SIG-M5 treated with dmso at 0.1 percent for 504 hours (cell line): ENCODE measurements at regions not wholly inside any gene's neighbourhood (a gene's known extent, or its start where the extent isn't known, plus 50 kb on each side); places are given as distances from the start of the nearest gene placed in this dataset.

Source experiments
- DNase-seq: peaks from one replicate; lab custom pipeline; 2025; ENCODE audit not compliant: unreplicated experiment; lab: John Stamatoyannopoulos, UW

DNA sequence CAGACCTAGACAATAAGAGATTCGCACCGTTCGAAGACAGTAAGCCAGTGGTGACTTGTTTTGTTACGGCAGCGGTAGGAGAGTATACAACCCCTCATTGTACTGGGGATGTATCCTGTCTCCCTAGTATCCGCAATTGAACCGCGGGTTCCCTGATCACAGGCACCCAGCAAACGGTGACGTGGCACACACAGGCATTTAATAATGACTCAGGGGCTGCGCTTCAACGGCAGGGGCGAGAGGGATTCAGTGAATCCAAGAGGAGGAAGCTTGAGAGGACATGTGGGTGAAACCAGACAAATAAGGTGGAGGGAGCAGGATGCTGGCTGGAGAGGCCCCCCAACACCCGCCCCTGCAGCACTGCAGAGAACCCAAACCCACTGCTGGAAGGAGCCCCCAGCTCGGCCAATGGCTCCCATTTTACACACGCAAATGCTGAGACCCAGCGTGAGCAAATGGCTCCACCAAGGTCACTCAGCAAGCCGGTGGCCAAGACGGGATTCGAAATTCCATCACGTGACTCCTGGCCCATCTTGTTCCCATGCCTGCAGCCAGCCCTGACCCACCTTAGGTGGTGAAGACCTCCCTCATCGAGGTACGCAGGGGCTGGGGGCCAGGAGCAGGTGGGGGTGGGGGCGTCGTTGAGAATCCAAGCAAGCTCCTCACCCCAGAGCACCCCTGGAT, 149.9 kb downstream of the SYF2 start:
- no peak for DNase-seq

DNA sequence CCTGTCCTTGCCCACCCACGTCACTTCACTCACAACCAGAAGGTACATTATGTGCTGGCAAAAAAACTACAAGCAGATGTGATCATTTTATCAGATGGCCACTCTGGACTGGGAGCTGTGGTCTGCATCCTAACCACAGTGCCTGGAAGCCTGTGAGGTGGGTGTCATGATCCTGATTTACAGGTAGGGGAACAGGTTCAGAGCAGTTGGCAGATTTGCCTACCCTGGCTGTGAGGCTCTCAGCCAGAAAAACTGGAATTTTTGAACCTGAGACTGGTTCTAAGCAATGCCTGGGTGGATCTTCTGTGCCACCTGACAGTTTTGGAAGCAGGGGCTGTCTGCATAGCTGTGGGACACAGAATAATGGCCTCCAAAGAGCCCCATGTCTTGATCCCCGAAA, 150.8 kb downstream of the SYF2 start:
- no peak for DNase-seq

DNA sequence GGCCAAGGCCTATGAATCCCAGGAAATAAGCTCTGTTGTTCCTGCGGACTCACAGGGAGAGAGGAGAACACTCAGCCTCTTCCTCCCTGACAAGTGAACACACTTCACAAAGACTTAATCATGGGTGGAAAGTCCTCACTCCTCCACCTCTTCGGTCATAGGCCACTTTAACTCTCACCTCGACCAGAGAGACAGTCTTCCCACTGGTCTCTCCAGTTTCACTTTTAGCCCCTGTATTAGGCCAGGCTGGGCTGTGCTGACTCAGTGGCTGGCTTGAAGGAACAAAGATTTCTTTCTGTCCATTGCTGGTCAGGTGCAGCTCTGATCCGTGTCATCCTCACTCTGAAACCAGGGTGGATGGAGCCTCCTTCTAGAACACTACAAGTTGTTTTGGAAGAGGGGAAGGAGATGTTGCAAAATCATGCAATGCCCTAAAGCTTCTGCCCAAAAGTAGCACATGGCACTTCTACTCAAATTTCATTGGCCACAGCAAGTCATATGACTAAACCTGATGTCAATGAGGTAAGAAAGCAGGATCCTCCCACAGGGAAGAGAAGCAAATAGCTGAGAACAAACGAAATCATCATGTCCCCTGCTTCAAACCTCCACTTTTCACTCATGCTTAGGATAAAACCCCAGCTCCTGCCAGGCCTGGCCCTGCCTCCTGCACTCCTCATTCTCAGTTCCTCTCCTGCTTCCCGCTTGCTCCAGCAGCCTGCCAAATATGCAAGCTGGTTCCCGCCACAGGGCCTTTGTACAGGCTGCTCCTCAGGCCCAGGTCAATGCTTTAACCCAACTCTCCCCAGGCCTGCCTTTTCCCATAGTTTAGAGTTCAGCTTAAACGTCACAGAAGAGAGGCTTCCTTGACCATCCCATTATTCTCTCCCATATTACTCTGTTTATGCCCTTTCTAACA, 150.5 kb upstream of the RUNX3 start:
- peak; percentile 62 for DNase-seq

DNA sequence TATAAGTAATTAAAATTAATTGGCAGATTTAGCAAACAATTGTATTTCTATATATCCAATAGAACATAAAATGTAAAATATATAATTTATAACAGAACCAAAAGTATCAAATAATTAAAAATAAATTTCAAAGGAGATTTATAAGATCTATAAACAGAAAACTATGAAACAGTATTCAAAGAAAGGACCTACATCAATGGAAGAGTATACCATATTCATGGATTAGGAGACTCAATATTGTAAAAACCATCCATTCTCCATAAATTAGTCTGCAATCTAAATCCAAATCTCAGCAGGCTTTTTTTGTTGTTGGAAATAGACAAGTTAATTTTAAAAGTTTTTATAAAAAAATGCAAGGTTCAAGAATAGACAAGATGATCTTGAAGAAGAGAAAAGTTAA, 149.0 kb upstream of the RUNX3 start:
- no peak for DNase-seq

DNA sequence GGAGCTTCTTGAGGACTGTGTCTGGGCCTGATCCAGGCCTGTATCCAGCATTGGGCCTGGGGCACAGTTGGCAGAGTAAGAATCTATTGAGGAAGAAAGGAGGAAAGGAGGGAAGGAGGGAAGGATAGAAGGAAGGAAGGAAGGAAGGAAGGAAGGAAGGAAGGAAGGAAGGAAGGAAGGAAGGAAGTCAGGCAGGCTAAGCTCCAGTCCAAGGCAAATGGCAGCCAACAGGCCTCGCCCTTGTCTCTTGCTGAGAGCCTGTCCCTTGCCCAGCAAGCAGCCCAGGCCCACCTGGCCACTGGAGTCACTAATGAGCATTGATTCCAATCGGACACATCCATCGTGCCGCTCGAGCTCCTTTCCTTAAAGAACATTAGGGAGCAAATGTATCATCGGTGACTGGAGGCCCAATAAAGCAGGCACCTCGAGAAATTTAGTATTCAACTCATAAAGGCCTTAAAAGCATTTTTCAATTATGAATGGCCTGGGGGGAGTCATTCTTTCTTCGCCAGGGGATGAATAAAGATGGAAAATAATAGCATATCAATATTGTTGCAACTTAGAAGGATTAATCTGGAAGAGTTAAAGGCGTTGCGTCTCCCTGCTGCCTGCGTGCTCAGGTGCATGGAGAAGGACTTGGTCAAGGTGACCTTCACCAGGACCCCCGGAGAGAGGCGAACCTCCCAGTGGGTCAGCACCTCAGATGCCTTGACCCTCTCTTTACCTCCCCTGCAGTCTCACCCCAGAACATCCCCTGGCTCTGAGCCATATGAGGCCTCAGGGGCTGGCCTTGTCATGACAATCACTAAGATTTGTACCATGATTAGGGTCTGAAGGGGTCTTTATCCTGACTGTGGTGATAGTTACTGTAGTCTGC, 144.5 kb upstream of the RUNX3 start:
- no peak for DNase-seq

DNA sequence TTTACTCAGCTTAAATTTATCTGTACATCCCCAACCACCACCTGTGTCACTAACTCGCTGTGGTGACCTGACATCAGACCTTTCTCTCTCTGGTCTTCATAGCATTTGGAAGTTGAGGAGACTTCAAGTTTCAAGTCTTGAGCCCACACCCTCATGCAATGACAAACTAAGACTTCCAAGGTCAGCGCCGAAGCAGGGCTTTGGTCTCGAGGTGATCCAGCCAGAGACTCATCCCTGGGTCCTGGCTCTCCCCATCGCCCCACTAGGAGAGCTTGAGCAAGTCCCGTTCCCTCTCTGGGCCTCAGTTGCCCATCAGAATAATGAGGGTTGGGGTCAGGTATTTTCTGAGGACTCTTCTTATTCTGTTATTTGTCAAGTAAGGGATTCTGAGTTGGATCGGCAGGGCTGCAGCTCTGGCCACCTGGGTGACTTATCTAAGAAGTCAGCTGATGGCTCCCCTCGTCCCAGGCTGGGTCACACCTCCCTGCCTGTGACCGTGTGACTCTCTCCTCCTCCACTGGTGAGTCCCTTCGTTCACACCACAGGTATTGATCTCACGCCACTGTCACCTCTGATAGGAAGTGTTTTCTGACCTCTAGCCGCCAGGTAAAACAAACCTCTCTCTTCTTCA, 143.7 kb upstream of the RUNX3 start:
- DNase-seq: no peak

DNA sequence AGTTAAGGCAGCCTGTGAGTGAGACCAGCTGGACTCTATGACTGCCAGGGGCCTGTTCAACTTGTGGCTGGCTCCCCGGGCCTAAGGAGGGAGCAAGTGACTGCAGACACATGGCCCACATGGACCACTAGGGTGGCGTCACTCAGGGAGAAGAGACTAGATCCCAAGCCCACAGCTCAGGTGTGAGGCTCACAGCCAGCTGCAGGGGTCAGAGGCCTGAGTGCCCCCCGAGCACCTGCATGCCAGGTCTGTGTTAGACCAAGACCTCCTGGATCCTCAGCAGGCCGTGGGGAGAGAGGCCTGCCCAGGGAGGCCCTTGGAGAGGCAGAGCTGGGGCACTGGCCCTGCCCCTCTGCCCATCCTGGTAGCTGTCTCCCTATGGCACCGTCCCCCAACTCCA, 142.4 kb upstream of the RUNX3 start:
- no peak for DNase-seq

DNA sequence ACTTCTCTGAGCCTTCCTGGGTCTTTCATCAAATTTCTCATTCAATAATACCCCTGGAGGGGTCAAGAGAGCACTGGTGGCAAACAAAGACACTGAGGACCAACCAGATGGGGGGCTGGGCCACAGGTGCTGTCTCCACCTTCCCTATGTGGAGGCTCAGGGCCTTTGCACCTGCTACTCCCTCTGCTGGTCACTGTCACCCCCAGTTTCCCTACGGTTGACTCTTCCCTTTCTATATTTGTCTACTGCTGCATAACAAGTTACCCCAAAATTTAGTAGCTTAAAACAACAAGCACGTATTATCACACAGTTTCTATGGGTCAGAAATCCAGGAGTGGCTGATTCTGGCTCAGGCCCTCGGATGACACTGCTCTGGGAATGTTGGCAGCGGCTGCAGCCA, 138.8 kb upstream of the RUNX3 start:
- no peak for DNase-seq

DNA sequence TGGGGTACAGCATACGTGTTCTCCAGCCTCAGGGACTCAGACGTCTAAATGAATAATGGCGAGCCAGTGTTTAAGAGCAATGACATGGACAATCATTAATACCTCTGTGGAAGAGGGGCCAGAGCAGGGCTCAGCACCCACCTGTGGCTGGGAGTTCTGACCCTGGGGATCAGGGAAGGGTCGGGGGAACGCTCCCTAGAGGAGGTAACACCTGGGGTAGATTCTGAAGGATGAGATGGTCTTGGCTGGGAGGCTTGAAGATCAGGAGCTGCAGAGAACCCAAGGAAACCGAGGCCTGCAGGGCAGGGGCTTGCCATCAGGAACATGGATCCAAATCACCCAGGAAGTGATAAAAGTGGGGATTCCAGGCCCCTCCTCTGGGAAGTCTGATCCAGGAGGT, 138.2 kb upstream of the RUNX3 start:
- no peak for DNase-seq

DNA sequence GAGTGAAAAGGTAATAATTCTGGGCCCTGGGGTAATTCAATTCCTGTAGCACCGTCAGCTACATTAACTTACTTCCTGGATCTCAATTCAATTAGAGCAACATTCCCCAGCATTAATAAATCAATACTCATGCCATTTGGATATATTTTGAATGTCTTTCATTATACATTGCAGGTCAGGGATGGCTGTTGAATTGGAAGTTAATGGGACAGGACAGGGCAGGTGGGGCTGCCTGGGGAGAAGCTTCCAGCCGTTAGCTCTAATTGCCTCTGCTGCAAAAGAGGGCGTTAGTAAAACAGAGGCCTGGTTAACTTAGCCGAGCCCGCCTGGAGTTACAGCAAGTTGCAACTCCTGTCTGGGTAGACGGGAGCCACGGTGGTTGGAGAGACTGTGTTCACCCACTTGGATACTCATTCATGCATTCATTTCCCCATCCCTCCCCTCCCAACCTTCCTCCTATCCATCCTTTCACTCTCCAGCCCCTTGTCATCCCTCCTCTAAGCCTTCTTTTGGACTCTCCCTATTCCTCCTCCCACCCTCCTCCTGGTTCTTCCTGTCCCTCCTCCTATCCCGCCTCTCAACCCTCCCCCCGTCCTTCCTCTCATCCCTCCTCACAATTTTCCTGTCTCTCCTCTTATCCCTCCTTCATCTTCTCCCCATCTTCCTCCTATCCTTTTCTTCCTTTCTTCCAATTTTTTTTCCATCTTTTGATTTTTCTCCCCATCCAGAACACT, 137.6 kb upstream of the RUNX3 start:
- DNase-seq: no peak

DNA sequence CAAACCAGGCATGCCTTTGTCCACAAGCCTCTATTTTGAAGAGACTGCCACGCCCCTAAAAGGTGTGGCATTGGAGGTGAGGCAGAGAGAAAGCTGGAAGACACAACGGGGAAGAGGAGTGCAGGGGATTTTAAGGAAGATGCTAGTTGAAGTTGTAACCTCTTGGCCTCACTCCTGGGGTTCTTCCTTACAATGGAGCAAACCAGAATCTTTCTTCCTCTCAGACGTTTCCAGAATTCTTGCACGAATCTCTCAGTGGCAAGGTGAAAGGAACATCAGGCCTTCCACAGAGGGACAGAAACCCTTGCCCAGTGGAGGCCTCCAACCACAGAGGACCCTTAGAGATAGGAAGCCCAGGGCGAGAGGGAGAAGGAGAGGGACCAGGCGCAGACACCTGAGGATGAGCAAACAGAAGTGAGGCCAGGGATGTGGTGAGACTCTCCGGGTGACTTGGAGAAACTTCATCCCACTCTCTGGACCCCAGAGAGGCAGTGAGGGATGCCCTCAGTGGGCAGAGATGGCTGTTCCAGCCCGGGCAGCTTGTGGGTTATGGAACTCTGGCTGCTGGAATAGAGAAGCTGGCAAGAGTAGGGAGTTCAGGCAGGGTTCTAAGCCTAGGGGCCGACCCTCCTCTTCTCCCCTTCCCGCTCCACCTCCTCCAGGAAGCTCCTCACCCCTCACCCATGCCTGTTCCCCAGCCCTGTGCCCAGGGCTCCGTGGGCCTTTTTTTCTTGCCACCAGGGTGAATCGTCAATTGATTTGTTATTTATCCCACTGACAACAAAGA, 136.8 kb upstream of the RUNX3 start:
- DNase-seq: no peak

DNA sequence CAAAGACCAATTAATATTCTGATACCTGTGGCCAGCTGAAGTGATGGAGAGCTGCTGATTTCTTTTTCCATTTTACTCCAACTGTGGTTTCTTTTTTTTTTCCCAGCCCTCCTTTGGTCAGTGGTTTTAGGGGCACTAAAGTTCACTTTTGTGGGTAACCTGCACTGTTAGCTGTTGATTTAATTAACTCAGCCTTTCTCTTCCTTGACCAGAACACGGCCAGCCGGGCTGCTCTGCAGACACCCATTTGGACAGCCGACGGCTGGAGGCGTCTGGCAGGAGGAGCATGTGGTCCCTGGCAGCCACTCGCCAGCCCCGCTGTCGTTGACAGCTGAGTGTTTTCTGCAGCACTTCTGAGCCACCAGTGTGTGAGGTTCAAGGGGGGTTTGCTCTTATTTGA, 136.2 kb upstream of the RUNX3 start:
- DNase-seq: no peak

DNA sequence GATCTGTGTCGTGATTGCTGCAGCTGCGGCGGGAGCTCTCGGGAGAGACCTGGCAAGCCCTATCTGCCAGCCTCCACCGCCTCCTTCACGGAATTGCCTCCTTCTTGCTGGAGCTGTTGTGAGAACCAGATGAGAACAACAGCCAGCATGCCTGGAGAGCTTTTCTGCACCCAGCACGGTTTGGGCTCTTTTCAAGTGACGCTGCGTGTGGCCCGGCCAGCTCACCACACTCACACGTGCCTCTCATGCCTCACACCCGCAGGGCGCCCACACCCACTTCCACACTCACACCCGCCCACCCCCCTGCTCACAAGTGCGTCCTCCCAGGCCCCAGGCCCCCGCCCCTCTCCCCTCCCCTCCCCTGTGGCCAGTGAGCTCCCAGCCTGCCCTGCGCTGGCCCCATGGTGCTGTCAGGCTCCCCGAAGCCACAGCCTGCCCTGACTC, 135.7 kb upstream of the RUNX3 start:
- DNase-seq: no peak

DNA sequence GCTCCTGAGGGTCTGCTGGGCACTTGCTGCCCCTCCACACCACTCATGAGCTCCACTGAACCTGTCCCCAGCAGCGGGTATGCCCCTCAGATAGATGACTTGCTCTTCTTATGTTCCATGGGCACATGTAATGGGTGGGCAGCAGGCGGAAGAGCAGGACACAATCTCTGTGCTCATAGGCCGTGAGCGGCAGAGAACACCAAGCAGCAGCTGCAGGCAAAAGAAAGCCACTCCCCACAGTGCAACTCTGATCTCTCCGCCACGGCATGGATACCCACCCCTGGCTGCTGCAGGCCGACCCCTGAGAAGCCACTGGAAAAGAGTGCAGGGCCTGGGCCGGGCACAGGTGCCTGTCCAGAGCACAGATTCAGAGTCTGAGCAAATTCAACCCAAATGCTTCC, 135.2 kb upstream of the RUNX3 start:
- DNase-seq: no peak

DNA sequence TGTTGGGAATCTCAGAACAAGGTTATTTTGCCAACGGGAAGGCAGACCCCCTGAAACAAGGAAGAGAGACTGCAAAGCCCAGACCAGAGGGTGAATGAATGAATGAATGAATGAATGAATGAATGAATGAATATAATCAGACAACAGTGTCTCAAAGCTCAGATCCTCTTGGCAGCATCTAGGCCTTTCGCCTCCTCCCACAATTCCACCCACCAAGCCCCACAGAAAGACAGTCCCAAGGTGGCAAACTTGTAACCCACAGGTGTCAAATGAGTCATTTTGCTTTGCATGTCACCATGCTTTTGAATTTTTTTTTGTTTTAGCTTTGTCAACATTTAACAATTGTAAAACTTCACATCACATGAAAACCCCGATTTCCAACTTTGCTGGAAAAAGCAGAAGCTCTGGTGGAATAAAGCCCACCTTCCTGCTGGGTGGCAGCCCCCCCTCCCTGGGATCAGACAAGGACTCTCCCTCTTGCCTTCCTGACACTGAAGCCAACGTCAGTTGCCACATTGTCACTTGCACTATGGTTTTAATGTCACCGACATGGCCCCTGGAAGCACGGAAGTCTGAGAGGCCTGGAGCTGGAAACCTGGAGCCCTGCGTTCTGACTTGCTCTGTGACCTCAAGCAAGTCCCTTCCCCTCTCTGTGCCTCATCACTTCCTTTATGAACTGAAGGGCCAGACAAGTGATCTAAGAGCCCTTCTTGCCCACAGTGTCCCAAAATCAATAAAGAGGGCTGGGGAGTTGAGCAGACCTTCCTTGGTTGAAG, 134.6 kb upstream of the RUNX3 start:
- no peak for DNase-seq

DNA sequence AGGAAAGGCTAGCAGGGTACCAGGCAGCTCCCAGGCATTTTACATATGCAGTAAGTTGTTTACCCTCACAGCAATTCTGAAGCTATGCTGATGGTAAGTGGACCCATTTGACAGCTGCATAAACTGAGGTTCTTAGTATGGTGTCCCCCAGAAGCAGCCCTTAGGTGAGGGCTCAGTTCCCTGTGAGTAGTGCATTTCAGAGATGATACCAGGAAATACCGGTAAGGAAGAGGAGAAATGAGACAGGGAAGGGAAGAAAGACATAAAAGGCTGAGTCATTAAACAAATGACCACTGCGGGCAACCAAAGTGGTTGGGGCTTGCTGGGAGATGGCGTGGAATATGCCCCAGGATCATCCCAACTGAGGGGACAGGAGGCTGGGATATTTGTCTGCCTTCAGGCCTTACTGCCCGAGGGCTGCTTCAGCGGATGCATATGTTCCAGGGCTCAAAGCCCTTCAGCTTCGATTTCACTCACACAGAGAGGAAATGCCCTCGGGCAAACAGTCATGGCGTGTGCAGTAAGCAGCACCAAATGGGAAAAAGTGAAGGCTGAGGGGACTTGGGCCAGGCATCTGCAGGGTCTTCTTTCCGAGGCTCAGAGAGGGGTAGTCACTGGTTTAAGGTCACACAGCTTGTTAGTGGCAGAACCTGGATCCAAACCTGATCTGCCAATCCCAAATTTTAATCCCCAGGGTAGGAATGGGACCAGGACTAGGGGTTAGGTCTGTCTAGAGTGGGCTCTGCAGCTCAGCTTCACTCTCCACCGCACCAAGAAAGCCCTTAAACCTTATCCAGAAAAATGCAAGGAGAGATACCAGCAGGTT, 133.7 kb upstream of the RUNX3 start:
- DNase-seq: no peak

DNA sequence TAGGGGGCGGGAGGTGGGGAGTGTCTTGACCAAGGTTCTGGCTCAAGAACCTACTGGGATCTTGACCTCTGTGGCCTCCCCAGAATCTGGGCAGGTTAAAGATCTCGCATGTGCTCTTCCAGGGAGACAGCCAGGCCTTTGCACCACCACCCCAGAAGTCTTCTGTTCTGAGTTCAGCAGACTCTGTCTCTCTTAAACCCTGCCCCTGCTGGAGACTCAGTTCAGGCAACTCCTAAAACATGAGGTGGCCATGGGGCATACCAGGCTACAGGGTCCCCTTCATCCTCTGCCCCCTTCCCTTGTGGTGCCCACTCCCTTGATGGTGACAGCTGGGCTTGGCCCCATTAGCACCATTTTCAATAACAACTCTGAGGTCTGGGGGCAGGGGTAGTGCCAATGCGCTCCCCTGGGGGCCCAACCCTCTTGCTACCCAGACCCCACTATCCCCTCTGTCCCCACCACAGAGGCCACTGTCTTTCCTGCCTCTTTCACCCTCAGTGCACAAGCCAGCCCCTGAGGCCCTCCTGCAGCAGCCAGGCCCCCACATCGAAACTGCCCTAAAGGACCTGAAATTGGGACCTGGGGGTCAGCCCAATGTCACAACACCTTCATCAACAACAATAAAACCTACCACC, 132.7 kb upstream of the RUNX3 start:
- DNase-seq: no peak
